Neural cell (in vitro differentiated cells): ENCODE measurements at regions not wholly inside any gene's neighbourhood (a gene's known extent, or its start where the extent isn't known, plus 50 kb on each side); places are given as distances from the start of the nearest gene placed in this dataset.

Source experiments
- H2AFZ ChIP-seq: fragments of 200-600, 300-800 bp; sonication (generic), shearing (Covaris generic); 2 replicates; pipeline ENCODE4 v1.6.0; 2014; ENCODE audit warnings: low read depth, mild to moderate bottlenecking, antibody characterized with exemption, low read length, moderate library complexity
- H3F3A ChIP-seq: fragments of 200-600 bp; shearing (Covaris generic); 2 replicates; pipeline ENCODE4 v1.6.1; 2016; ENCODE audit warnings: mild to moderate bottlenecking, moderate library complexity, mixed read lengths, antibody characterized with exemption, low read length; ENCODE audit not compliant: insufficient read depth, poor library complexity, severe bottlenecking
- H3K27ac ChIP-seq: fragments of 200-600, 300-800 bp; sonication (generic), shearing (Covaris generic); 2 replicates; pipeline ENCODE4 v1.5.1; 2014; ENCODE audit warnings: mild to moderate bottlenecking, low read length, moderate library complexity
- H3K27me3 ChIP-seq: fragments of 300-800, 200-600 bp; sonication (generic), shearing (Covaris generic); 2 replicates; pipeline ENCODE4 v1.6.0; 2014; ENCODE audit warnings: mild to moderate bottlenecking, low read depth, low read length, moderate library complexity; ENCODE audit not compliant: insufficient read depth
- H3K36me3 ChIP-seq: fragments of 300-800, 200-600 bp; sonication (generic), shearing (Covaris generic); 2 replicates; pipeline ENCODE4 v1.5.1; 2014; ENCODE audit warnings: mild to moderate bottlenecking, antibody characterized with exemption, low read length, moderate library complexity; ENCODE audit not compliant: insufficient read depth
- H3K4me2 ChIP-seq: fragments of 300-800, 200-600 bp; sonication (generic), shearing (Covaris generic); 2 replicates; pipeline ENCODE4 v1.6.0; 2014; ENCODE audit warnings: mild to moderate bottlenecking, low read length
- H3K4me3 ChIP-seq: fragments of 300-800, 200-600 bp; sonication (generic), shearing (Covaris generic); 2 replicates; pipeline ENCODE4 v1.5.1; 2014; ENCODE audit warnings: mild to moderate bottlenecking, low read length, moderate library complexity
- H3K79me2 ChIP-seq: fragments of 200-600 bp; shearing (Covaris generic); replicated peaks from 2 replicates; pipeline ENCODE4 v1.6.0; 2014; ENCODE audit warnings: mild to moderate bottlenecking, low read length, moderate library complexity; ENCODE audit not compliant: insufficient read depth
- H3K9ac ChIP-seq: fragments of 300-800, 200-600 bp; sonication (generic), shearing (Covaris generic); 2 replicates; pipeline ENCODE4 v1.6.1; 2016; ENCODE audit warnings: mild to moderate bottlenecking, low read length, mixed read lengths
- H3K9me2 ChIP-seq: fragments of 200-600 bp; shearing (Covaris generic); 2 replicates; pipeline ENCODE4 v1.6.1; 2016; ENCODE audit warnings: mild to moderate bottlenecking, low read length, mixed read lengths; ENCODE audit not compliant: insufficient read depth
- H3K9me3 ChIP-seq: fragments of 200-600, 300-800 bp; sonication (generic), shearing (Covaris generic); 2 replicates; pipeline ENCODE4 v1.6.1; 2016; ENCODE audit warnings: mild to moderate bottlenecking, mixed run types, low read length, moderate library complexity, mixed read lengths
- H4K20me1 ChIP-seq: fragments of 200-600 bp; shearing (Covaris generic); 2 replicates; pipeline ENCODE4 v1.6.1; 2016; ENCODE audit warnings: mild to moderate bottlenecking, mixed run types; ENCODE audit not compliant: insufficient read depth
- CTCF ChIP-seq: fragments of 450-650 bp; IDR thresholded peaks from 2 replicates; pipeline ENCODE4 v1.5.1; 2014; ENCODE audit warnings: antibody characterized with exemption, mild to moderate bottlenecking, moderate library complexity; ENCODE audit not compliant: poor library complexity, severe bottlenecking
- EP300 ChIP-seq: fragments of 450-650 bp; conservative IDR thresholded peaks from 2 replicates; pipeline ENCODE4 v1.6.1; 2014; ENCODE audit warnings: antibody characterized with exemption, mild to moderate bottlenecking, moderate library complexity; ENCODE audit not compliant: poor library complexity, severe bottlenecking
- EZH2 ChIP-seq: fragments of 200-600, 300-800 bp; shearing (Covaris generic), sonication (generic); IDR thresholded peaks from 2 replicates; pipeline ENCODE4 v1.6.1; 2014; ENCODE audit warnings: antibody characterized with exemption, low read length, borderline replicate concordance, mild to moderate bottlenecking; ENCODE audit not compliant: insufficient read depth, poor library complexity, severe bottlenecking
- MXI1 ChIP-seq: fragments of 450-650 bp; conservative IDR thresholded peaks from 2 replicates; pipeline ENCODE4 v1.6.1; 2014; ENCODE audit warnings: antibody characterized with exemption, mild to moderate bottlenecking; ENCODE audit not compliant: poor library complexity, severe bottlenecking
- POLR2AphosphoS5 ChIP-seq: IDR thresholded peaks from 2 replicates; pipeline ENCODE4 v1.6.1; 2012
- RAD21 ChIP-seq: fragments of 450-650 bp; conservative IDR thresholded peaks from 2 replicates; pipeline ENCODE4 v1.6.1; 2014; ENCODE audit warnings: antibody characterized with exemption, mild to moderate bottlenecking, moderate library complexity
- REST ChIP-seq: IDR thresholded peaks from 2 replicates; pipeline ENCODE4 v1.6.1; 2012; ENCODE audit warnings: borderline replicate concordance
- SMC3 ChIP-seq: fragments of 450-650 bp; conservative IDR thresholded peaks from 2 replicates; pipeline ENCODE4 v1.6.1; 2014; ENCODE audit warnings: antibody characterized with exemption, mild to moderate bottlenecking, moderate library complexity; ENCODE audit not compliant: poor library complexity
- TAF1 ChIP-seq: IDR thresholded peaks from 2 replicates; pipeline ENCODE4 v1.6.1; 2012; ENCODE audit warnings: low read depth

GRCh38 chr5:68380078-68380477 is 164.5 kb downstream of the PIK3R1 start:
- Histone ChIP-seq H2AFZ (no peak overlapping the region), H3K4me2 (no peak overlapping the region), H3K79me2 (no peaks in the 10 kb centered on the region), H3K9me2 (no peaks in the 10 kb centered on the region), H3K9me3 (no peaks in the 10 kb centered on the region), H3F3A (no peaks in the 10 kb centered on the region), H3K4me3 (no peak overlapping the region), H3K9ac (no peak overlapping the region), H3K27ac (no peak overlapping the region), H4K20me1 (no peaks in the 10 kb centered on the region), H3K27me3 (no peaks in the 10 kb centered on the region), H3K36me3 (no peaks in the 10 kb centered on the region)
- TF ChIP-seq REST (no peak), SMC3 (no peak), MXI1 (no peak), TAF1 (no peak)

- H3F3A ChIP-seq: no peaks in the 10 kb centered on the region
- TF ChIP-seq EZH2 (no peak), TAF1 (no peak), MXI1 (no peak), CTCF (no peak)
- no peaks in the 10 kb centered on the region for H3K27me3 ChIP-seq
- no peak overlapping the region for H2AFZ ChIP-seq
- no peaks in the 10 kb centered on the region for H3K36me3 ChIP-seq
- H3K79me2 ChIP-seq: no peaks in the 10 kb centered on the region
- no peak overlapping the region for H3K4me2 ChIP-seq
- H3K9me3 ChIP-seq: peaks cover 2% of the 10 kb centered on the region
- no peaks in the 10 kb centered on the region for H4K20me1 ChIP-seq
- no peak overlapping the region for H3K4me3 ChIP-seq
- no peak overlapping the region for H3K27ac ChIP-seq
- H3K9me2 ChIP-seq: no peaks in the 10 kb centered on the region
- no peak overlapping the region for H3K9ac ChIP-seq
Observed at GRCh38 chr5:68381060-68381459, 165.5 kb downstream of the PIK3R1 start.

- Histone ChIP-seq H3K27me3 (no peaks in the 10 kb centered on the region), H2AFZ (no peak overlapping the region)
Observed at GRCh38 chr5:68381909-68382308, 166.4 kb downstream of the PIK3R1 start.

More at GRCh38 chr5:68381909-68382308, 166.4 kb downstream of the PIK3R1 start:
- Histone ChIP-seq H3K27ac (no peak overlapping the region), H3F3A (no peaks in the 10 kb centered on the region), H3K9me2 (no peaks in the 10 kb centered on the region), H3K79me2 (no peaks in the 10 kb centered on the region), H3K36me3 (no peaks in the 10 kb centered on the region), H3K4me2 (no peak overlapping the region), H3K9me3 (peaks cover 4% of the 10 kb centered on the region), H4K20me1 (no peaks in the 10 kb centered on the region), H3K9ac (no peak overlapping the region), H3K4me3 (no peak overlapping the region)
- TF ChIP-seq MXI1: no peak
- no peak for TF ChIP-seq EZH2
- no peak for TF ChIP-seq POLR2AphosphoS5
- TF ChIP-seq EP300: no peak
- TF ChIP-seq RAD21: no peak
- TF ChIP-seq TAF1: no peak
- no peak for TF ChIP-seq REST
- TF ChIP-seq CTCF: no peak
- no peak for TF ChIP-seq SMC3
